ENCODE measurements at regions not wholly inside any gene's neighbourhood (a gene's known extent, or its start where the extent isn't known, plus 50 kb on each side); places are given as distances from the start of the nearest gene placed in this dataset.

- DNase-seq: no peak
- FAIRE-seq: no peak
- H3K27me3 ChIP-seq (ENCODE audit: control insufficient read depth, insufficient read depth, low read length): no peaks in the 10 kb centered on the region
- H3K4me3 ChIP-seq (ENCODE audit: low read length in 3 of 3): no peak overlapping the region
- no peak overlapping the region for H3K27ac ChIP-seq (ENCODE audit: low read depth in 2 of 2, low read length in 2 of 2)
- TF ChIP-seq, protein P1, sequence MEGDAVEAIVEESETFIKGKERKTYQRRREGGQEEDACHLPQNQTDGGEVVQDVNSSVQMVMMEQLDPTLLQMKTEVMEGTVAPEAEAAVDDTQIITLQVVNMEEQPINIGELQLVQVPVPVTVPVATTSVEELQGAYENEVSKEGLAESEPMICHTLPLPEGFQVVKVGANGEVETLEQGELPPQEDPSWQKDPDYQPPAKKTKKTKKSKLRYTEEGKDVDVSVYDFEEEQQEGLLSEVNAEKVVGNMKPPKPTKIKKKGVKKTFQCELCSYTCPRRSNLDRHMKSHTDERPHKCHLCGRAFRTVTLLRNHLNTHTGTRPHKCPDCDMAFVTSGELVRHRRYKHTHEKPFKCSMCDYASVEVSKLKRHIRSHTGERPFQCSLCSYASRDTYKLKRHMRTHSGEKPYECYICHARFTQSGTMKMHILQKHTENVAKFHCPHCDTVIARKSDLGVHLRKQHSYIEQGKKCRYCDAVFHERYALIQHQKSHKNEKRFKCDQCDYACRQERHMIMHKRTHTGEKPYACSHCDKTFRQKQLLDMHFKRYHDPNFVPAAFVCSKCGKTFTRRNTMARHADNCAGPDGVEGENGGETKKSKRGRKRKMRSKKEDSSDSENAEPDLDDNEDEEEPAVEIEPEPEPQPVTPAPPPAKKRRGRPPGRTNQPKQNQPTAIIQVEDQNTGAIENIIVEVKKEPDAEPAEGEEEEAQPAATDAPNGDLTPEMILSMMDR (IDR thresholded peaks at IDR 0.05; ENCODE audit: borderline replicate concordance, extremely low read depth, insufficient read depth): no peak
- no peaks in the 10 kb centered on the region for H3K36me3 ChIP-seq (ENCODE audit: control insufficient read depth in 2 of 3, insufficient read depth in 3 of 3, low read length in 3 of 3)
- no peak overlapping the region for H3K9ac ChIP-seq (ENCODE audit: low read length in 3 of 3)
- no peaks in the 10 kb centered on the region for H3K4me1 ChIP-seq (ENCODE audit: control insufficient read depth in 2 of 3, insufficient read depth in 2 of 3, low read depth in 1 of 3, low read length in 3 of 3)
- intact Hi-C loops (cut with DNase I): no loop called here
- no peaks in the 10 kb centered on the region for H3K9me3 ChIP-seq (ENCODE audit: control insufficient read depth in 2 of 3, insufficient read depth in 1 of 3, low read length in 3 of 3)
Observed at GRCh38 chr14:84456946-84457345, 1073.0 kb upstream of the FLRT2 start.

DNA sequence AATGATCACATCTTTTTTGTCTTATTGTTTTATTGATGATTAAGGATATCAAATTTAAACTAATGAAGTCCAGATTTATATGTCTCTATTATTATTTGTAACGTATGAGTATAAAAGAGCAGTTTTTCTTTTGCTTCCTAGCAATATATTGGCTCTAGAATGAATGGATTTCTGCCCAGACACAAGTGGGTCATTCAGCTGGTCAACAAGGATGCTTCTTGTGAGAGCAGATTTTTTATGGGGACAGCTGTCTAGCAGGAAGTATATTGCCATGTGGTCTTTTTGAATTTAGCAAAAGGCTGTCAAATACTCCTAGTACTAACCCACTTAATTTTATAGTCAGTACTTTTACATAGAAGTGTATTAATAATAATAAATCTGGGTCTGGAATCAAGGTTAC is 1071.1 kb upstream of the FLRT2 start:
- no peaks in the 10 kb centered on the region for H3K9me3 ChIP-seq (ENCODE audit: control insufficient read depth in 2 of 3, insufficient read depth in 1 of 3, low read length in 3 of 3)
- TF ChIP-seq, protein P1 (IDR thresholded peaks at IDR 0.05; ENCODE audit: borderline replicate concordance, extremely low read depth, insufficient read depth): no peak
- H3K27me3 ChIP-seq (ENCODE audit: control insufficient read depth, insufficient read depth, low read length): no peaks in the 10 kb centered on the region
- no peak overlapping the region for H3K4me3 ChIP-seq (ENCODE audit: low read length in 3 of 3)
- intact Hi-C loops (cut with DNase I): no loop called here
- no peak overlapping the region for H3K27ac ChIP-seq (ENCODE audit: low read depth in 2 of 2, low read length in 2 of 2)
- H3K36me3 ChIP-seq (ENCODE audit: control insufficient read depth in 2 of 3, insufficient read depth in 3 of 3, low read length in 3 of 3): no peaks in the 10 kb centered on the region
- no peaks in the 10 kb centered on the region for H3K4me1 ChIP-seq (ENCODE audit: control insufficient read depth in 2 of 3, insufficient read depth in 2 of 3, low read depth in 1 of 3, low read length in 3 of 3)
- DNase-seq: no peak
- H3K9ac ChIP-seq (ENCODE audit: low read length in 3 of 3): no peak overlapping the region
- FAIRE-seq: no peak

DNA sequence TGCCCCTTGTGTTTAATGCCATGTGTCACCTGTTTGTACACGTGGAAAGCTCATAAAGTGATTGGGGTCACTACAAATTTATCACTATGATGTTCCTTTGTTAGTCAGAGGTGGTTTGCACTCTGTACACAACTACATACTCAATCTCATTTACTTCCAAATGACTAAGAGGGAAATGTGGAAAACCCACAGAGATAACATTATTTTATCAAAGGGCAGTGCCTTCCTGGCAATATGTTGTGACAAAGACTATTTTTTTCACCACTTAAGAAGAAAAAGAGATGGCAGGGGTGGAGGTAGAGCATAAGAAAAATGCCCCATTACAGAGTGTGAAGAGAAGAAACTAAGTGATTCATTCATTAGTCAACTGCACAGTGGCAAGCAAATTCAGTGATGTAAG is 1064.1 kb upstream of the FLRT2 start:
- Histone ChIP-seq H3K36me3 (ENCODE audit: control insufficient read depth in 2 of 3, insufficient read depth in 3 of 3, low read length in 3 of 3) (no peaks in the 10 kb centered on the region), H3K4me1 (ENCODE audit: control insufficient read depth in 2 of 3, insufficient read depth in 2 of 3, low read depth in 1 of 3, low read length in 3 of 3) (no peaks in the 10 kb centered on the region), H3K9ac (ENCODE audit: low read length in 3 of 3) (no peak overlapping the region), H3K9me3 (ENCODE audit: control insufficient read depth in 2 of 3, insufficient read depth in 1 of 3, low read length in 3 of 3) (no peaks in the 10 kb centered on the region), H3K27me3 (ENCODE audit: control insufficient read depth, insufficient read depth, low read length) (no peaks in the 10 kb centered on the region), H3K4me3 (ENCODE audit: low read length in 3 of 3) (no peak overlapping the region), H3K27ac (ENCODE audit: low read depth in 2 of 2, low read length in 2 of 2) (no peak overlapping the region)
- DNase-seq: no peak
- intact Hi-C loops (cut with DNase I): no loop called here
- TF ChIP-seq, protein P1 (IDR thresholded peaks at IDR 0.05; ENCODE audit: borderline replicate concordance, extremely low read depth, insufficient read depth): no peak
- no peak for FAIRE-seq

DNA sequence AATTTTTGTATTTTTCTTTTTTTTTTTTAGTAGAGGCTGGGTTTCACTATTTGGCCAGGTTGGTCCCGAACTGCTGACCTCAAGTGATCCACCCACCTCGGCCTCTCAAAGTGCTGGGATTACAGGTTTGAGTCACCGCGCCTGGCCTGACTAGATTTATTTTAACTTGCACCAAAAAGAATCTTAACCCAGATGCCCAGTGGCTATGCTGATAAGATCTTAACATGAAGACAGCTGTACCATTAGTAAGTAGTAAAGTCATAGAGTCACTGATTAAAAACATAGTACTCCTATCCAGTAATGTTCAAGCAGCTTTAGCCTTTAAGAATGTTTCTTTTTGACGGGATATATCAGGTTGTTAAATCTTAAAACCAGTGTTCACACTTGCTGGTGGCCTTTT is 1061.8 kb upstream of the FLRT2 start:
- H3K36me3 ChIP-seq (ENCODE audit: control insufficient read depth in 2 of 3, insufficient read depth in 3 of 3, low read length in 3 of 3): no peaks in the 10 kb centered on the region
- TF ChIP-seq, protein P1 (IDR thresholded peaks at IDR 0.05; ENCODE audit: borderline replicate concordance, extremely low read depth, insufficient read depth): no peak
- H3K27ac ChIP-seq (ENCODE audit: low read depth in 2 of 2, low read length in 2 of 2): no peak overlapping the region
- FAIRE-seq (no peak), DNase-seq (no peak)
- intact Hi-C loops (cut with DNase I): no loop called here
- no peaks in the 10 kb centered on the region for H3K27me3 ChIP-seq (ENCODE audit: control insufficient read depth, insufficient read depth, low read length)
- H3K4me1 ChIP-seq (ENCODE audit: control insufficient read depth in 2 of 3, insufficient read depth in 2 of 3, low read depth in 1 of 3, low read length in 3 of 3): no peaks in the 10 kb centered on the region
- no peak overlapping the region for H3K9ac ChIP-seq (ENCODE audit: low read length in 3 of 3)
- H3K9me3 ChIP-seq (ENCODE audit: control insufficient read depth in 2 of 3, insufficient read depth in 1 of 3, low read length in 3 of 3): no peaks in the 10 kb centered on the region
- H3K4me3 ChIP-seq (ENCODE audit: low read length in 3 of 3): no peak overlapping the region

Data from kidney (tissue), 13 donors.